BE2C (cell line): ENCODE measurements at regions not wholly inside any gene's neighbourhood (a gene's known extent, or its start where the extent isn't known, plus 50 kb on each side); places are given as distances from the start of the nearest gene placed in this dataset.

ENCODE experiments used
- DNase-seq: peaks from one replicate; pipeline ENCODE4 v3.0.0-alpha.2; 2020
- H3K27me3 ChIP-seq: fragments of 250-450 bp; sonication (Bioruptor Pico); 2 replicates; pipeline ENCODE4 v1.5.1; 2020; ENCODE audit warnings: mild to moderate bottlenecking
- H3K36me3 ChIP-seq: fragments of 250-450 bp; sonication (Bioruptor Pico); 2 replicates; pipeline ENCODE4 v1.5.1; 2020; ENCODE audit warnings: mild to moderate bottlenecking
- H3K4me1 ChIP-seq: fragments of 250-450 bp; sonication (Bioruptor Pico); 2 replicates; pipeline ENCODE4 v1.5.1; 2020
- H3K4me3 ChIP-seq: 2 replicates; pipeline ENCODE4 v1.5.1; 2011; ENCODE audit warnings: low read depth, low read length
- H3K9me3 ChIP-seq: fragments of 250-450 bp; sonication (Bioruptor Pico); 2 replicates; pipeline ENCODE4 v1.5.1; 2020
- CTCF ChIP-seq: IDR thresholded peaks from 2 replicates; pipeline ENCODE4 v1.5.1; 2012; ENCODE audit warnings: mild to moderate bottlenecking, low read depth, low read length

DNA sequence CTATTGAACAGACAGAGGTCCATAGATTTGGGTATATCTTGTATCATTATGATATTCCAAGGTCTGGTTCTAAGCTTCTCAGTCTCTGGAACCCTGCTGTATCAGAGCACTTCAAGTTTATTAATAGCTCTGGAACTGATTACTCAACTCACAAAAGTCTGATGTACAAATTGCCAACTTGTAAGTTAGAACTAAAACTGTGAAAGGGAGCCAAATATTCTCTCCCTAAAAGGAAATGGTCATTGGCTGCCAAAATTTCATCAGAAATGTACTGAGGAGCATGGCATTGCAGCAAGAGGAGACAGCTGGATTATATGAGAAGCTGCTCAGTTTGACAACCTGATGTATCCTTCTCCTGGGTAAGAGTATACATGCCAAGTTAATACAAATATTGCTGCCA lies 828.8 kb upstream of the SEL1L start:
- Histone ChIP-seq H3K4me3 (no peak overlapping the region), H3K4me1 (no peaks in the 10 kb centered on the region), H3K9me3 (no peaks in the 10 kb centered on the region), H3K27me3 (no peaks in the 10 kb centered on the region), H3K36me3 (no peaks in the 10 kb centered on the region)
- DNase-seq, result no peak
- TF ChIP-seq CTCF, result no peak

- Histone ChIP-seq H3K4me1 (no peaks in the 10 kb centered on the region), H3K4me3 (no peak overlapping the region), H3K27me3 (no peaks in the 10 kb centered on the region), H3K36me3 (no peaks in the 10 kb centered on the region), H3K9me3 (no peaks in the 10 kb centered on the region; the same call in 1 of the 2 replicates)
- TF ChIP-seq CTCF, result no peak
- no peak for DNase-seq
These were observed 831.8 kb upstream of the SEL1L start for GRCh38 chr14:82365471-82365870.

DNA sequence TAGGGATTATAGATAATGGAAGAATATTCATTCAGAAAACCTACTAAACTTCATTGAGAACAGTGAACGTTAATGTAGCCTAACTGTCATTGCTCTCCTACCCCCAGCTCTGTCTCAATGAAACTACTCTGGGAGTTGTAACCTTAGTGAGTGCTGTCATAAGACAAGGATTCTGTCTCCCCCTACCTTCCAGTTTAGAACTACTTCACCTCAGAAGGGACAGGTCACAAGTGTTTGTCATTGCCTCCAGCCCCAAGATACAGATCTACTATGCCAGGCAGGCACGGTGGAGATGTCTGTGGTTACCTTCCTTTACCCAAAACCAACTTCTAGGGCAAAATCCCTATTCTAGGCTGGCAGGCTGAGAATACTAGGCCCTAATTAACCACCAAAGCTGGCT lies 833.1 kb upstream of the SEL1L start:
- H3K4me1 ChIP-seq, result no peaks in the 10 kb centered on the region
- no peaks in the 10 kb centered on the region; the same call in 1 of the 2 replicates for H3K9me3 ChIP-seq
- H3K36me3 ChIP-seq, result no peaks in the 10 kb centered on the region
- no peaks in the 10 kb centered on the region for H3K27me3 ChIP-seq
- TF ChIP-seq CTCF, result no peak
- H3K4me3 ChIP-seq, result no peak overlapping the region
- no peak for DNase-seq

DNA sequence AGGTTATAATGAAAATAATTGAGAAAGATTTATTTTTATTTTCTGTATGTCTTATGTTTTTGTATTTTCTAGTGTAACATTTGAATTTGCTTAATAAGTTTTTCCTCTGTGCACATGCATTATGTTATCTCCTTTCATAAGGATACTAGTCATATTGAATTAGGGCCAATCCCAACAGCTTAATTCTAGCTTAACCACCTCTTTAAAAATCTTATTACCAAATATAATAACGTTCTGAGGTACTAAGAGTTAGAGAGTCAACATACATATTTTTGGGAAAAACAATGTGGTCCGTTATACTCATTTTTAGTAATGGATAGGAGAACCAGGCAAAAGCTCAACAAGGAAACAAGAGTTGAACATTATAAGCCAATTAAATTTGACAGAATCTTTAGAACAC lies 845.6 kb upstream of the SEL1L start:
- TF ChIP-seq CTCF, result no peak
- no peak overlapping the region for H3K4me3 ChIP-seq
- H3K4me1 ChIP-seq, result no peaks in the 10 kb centered on the region
- H3K36me3 ChIP-seq, result no peaks in the 10 kb centered on the region
- no peak for DNase-seq
- no peaks in the 10 kb centered on the region for H3K9me3 ChIP-seq
- no peaks in the 10 kb centered on the region for H3K27me3 ChIP-seq

- no peak for TF ChIP-seq CTCF
- Histone ChIP-seq H3K4me3 (no peak overlapping the region), H3K36me3 (no peaks in the 10 kb centered on the region), H3K9me3 (no peaks in the 10 kb centered on the region), H3K27me3 (no peaks in the 10 kb centered on the region), H3K4me1 (no peaks in the 10 kb centered on the region)
- no peak for DNase-seq
These were observed 851.4 kb upstream of the SEL1L start for GRCh38 chr14:82385048-82385447.

- Histone ChIP-seq H3K4me3 (no peak overlapping the region), H3K36me3 (no peaks in the 10 kb centered on the region), H3K9me3 (no peaks in the 10 kb centered on the region), H3K4me1 (no peaks in the 10 kb centered on the region), H3K27me3 (no peaks in the 10 kb centered on the region)
- no peak for DNase-seq
- TF ChIP-seq CTCF, result no peak
These were observed 854.0 kb upstream of the SEL1L start for GRCh38 chr14:82387699-82388098.
